ENCODE measurements at regions not wholly inside any gene's neighbourhood (a gene's known extent, or its start where the extent isn't known, plus 50 kb on each side); places are given as distances from the start of the nearest gene placed in this dataset.
"Not testable (repeated sequence)": the region's sequence is repeated elsewhere in the genome, so short reads cannot be mapped to it uniquely, and the experiment has no call there.

- TF ChIP-seq POLR2A (IDR thresholded peaks at IDR 0.05; ENCODE audit: low read depth, low read length); CTCF (IDR thresholded peaks at IDR 0.05 in 2 of 3, conservative IDR thresholded peaks at IDR 0.05 in 1 of 3; ENCODE audit: control insufficient read depth in 2 of 3, extremely low read depth in 1 of 3, insufficient read depth in 1 of 3, low read depth in 3 of 3, low read length in 3 of 3); TCF7 (IDR thresholded peaks at IDR 0.05; ENCODE audit: borderline replicate concordance); RFX5 (IDR thresholded peaks at IDR 0.05; ENCODE audit: low read depth, low read length); ASH2L (IDR thresholded peaks at IDR 0.05; ENCODE audit: borderline replicate concordance, low read depth): not testable (repeated sequence)
These were observed 211.7 kb downstream of the DUSP10 start for GRCh38 chr1:221530159-221530558.
